ENCODE measurements at regions not wholly inside any gene's neighbourhood (a gene's known extent, or its start where the extent isn't known, plus 50 kb on each side); places are given as distances from the start of the nearest gene placed in this dataset.
"Not testable (repeated sequence)": the region's sequence is repeated elsewhere in the genome, so short reads cannot be mapped to it uniquely, and the experiment has no call there.

- Mint-ChIP-seq H3K9me3 (no peaks in the 10 kb centered on the region), H3K4me1 (peaks cover 15% of the 10 kb centered on the region), H3K4me3 (no peak overlapping the region), H3K36me3 (ENCODE audit: low read depth) (no peaks in the 10 kb centered on the region), H3K27me3 (peaks cover 12% of the 10 kb centered on the region), H3K27ac (no peak overlapping the region)
- ChIA-PET POLR2A (no interaction called here), CTCF (interaction anchor here (1.0 to 1.3 kb wide), 3 partner anchors 10 to 55 kb away, joined by 3 read pairs; no protein-coding TSS in a partner anchor)
- no peak for DNase-seq
Measured at GRCh38 chr18:63071701-63072141, 247.8 kb downstream of the BCL2 start.

GRCh38 chr18:63070767-63071502 is 248.6 kb downstream of the BCL2 start:
- DNase-seq: no peak
- ChIA-PET CTCF (interaction anchor here (1.0 to 1.3 kb wide), 2 partner anchors 10 to 54 kb away, joined by 3 read pairs; no protein-coding TSS in a partner anchor), POLR2A (no interaction called here)
- Mint-ChIP-seq H3K36me3 (ENCODE audit: low read depth) (no peaks in the 10 kb centered on the region), H3K27ac (no peak overlapping the region), H3K9me3 (no peaks in the 10 kb centered on the region), H3K27me3 (peaks cover 7% of the 10 kb centered on the region), H3K4me3 (no peak overlapping the region), H3K4me1 (peaks cover 15% of the 10 kb centered on the region)

GRCh38 chr18:63069496-63069895 is 250.1 kb downstream of the BCL2 start:
- Mint-ChIP-seq H3K9me3 (no peaks in the 10 kb centered on the region), H3K27ac (no peak overlapping the region), H3K4me1 (peaks cover 4% of the 10 kb centered on the region), H3K36me3 (ENCODE audit: low read depth) (no peaks in the 10 kb centered on the region), H3K4me3 (no peak overlapping the region), H3K27me3 (peaks cover 12% of the 10 kb centered on the region)
- CTCF ChIA-PET: interaction anchor here (0.8 kb wide), 1 partner anchor 44 kb away, joined by 3 read pairs; no protein-coding TSS in a partner anchor
- POLR2A ChIA-PET: no interaction called here
- DNase-seq: no peak

DNA sequence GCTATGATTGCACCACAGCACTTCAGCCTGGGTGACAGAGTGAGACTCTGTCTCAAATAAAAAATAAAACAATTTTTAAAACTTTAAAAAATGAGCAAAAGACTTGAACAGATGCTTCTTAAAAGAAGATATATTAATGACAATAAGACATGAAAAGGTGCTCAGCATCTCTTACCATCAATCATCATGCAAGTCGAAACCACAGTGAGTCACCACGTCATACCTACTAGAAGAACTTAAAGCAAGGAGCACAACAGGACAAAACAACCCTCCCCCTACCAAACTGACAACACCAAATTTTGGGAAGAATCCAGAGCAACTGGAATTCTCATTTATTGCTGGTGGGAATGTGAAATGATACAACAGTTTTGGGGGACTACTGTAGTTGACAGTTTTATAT is 251.6 kb downstream of the BCL2 start:
- no peaks in the 10 kb centered on the region for H3K36me3 Mint-ChIP-seq (ENCODE audit: low read depth)
- DNase-seq: no peak
- POLR2A ChIA-PET: no interaction called here

DNA sequence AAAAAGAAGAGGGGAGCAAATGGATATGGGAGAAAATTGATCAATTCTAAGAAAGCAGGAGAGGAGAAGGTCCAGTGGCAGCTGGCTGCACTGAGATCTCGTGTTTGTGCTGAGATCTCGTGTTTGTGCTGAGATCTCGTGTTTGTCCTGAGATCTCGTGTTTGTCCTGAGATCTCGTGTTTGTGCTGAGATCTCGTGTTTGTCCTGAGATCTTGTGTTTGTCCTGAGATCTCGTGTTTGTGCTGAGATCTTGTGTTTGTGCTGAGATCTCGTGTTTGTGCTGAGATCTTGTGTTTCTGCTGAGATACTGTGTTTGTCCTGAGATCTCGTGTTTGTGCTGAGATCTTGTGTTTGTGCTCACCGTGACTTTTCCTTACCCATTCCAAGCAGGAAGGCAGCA is 254.4 kb downstream of the BCL2 start:
- peaks cover 4% of the 10 kb centered on the region for H3K4me1 Mint-ChIP-seq
- ChIA-PET POLR2A (no interaction called here), CTCF (interaction anchor here (1.0 kb wide), 1 partner anchor 293 kb away, joined by 4 read pairs; no protein-coding TSS in a partner anchor)
- no peak overlapping the region for H3K27ac Mint-ChIP-seq
- no peaks in the 10 kb centered on the region for H3K36me3 Mint-ChIP-seq (ENCODE audit: low read depth)
- H3K9me3 Mint-ChIP-seq: no peaks in the 10 kb centered on the region
- peaks cover 13% of the 10 kb centered on the region for H3K27me3 Mint-ChIP-seq
- no peak for DNase-seq
- no peak overlapping the region for H3K4me3 Mint-ChIP-seq

More for the DNA sequence above, 251.6 kb downstream of the BCL2 start:
- CTCF ChIA-PET: no interaction called here
- Mint-ChIP-seq H3K27me3 (peaks cover 14% of the 10 kb centered on the region), H3K9me3 (no peaks in the 10 kb centered on the region), H3K4me1 (peaks cover 4% of the 10 kb centered on the region), H3K27ac (no peak overlapping the region), H3K4me3 (no peak overlapping the region)

GRCh38 chr18:63063171-63063570 is 256.4 kb downstream of the BCL2 start:
- Mint-ChIP-seq H3K27ac (no peak overlapping the region), H3K36me3 (ENCODE audit: low read depth) (no peaks in the 10 kb centered on the region), H3K27me3 (peaks cover 9% of the 10 kb centered on the region), H3K9me3 (no peaks in the 10 kb centered on the region), H3K4me1 (peaks cover 4% of the 10 kb centered on the region), H3K4me3 (no peak overlapping the region)
- ChIA-PET POLR2A (no interaction called here), CTCF (no interaction called here)
- DNase-seq: no peak

- H3K27ac Mint-ChIP-seq: no peak overlapping the region
- peaks cover 7% of the 10 kb centered on the region for H3K27me3 Mint-ChIP-seq
- no peak overlapping the region for H3K4me3 Mint-ChIP-seq
- no peaks in the 10 kb centered on the region for H3K9me3 Mint-ChIP-seq
- no peak for DNase-seq
- CTCF ChIA-PET: interaction anchor here (1.3 kb wide), 1 partner anchor 42 kb away, joined by 3 read pairs; no protein-coding TSS in a partner anchor
- no peaks in the 10 kb centered on the region for H3K4me1 Mint-ChIP-seq
- POLR2A ChIA-PET: no interaction called here
- no peaks in the 10 kb centered on the region for H3K36me3 Mint-ChIP-seq (ENCODE audit: low read depth)
Measured at GRCh38 chr18:63062246-63062645, 257.3 kb downstream of the BCL2 start.

GRCh38 chr18:63061303-63061702 is 258.3 kb downstream of the BCL2 start:
- Mint-ChIP-seq H3K9me3 (no peaks in the 10 kb centered on the region), H3K27me3 (peaks cover 7% of the 10 kb centered on the region), H3K27ac (no peak overlapping the region), H3K4me1 (no peaks in the 10 kb centered on the region), H3K36me3 (ENCODE audit: low read depth) (no peaks in the 10 kb centered on the region), H3K4me3 (no peak overlapping the region)
- CTCF ChIA-PET: no interaction called here
- DNase-seq: no peak
- POLR2A ChIA-PET: no interaction called here

GRCh38 chr18:63058521-63058920 is 261.0 kb downstream of the BCL2 start:
- Mint-ChIP-seq H3K27me3 (peaks cover 5% of the 10 kb centered on the region), H3K4me3 (no peak overlapping the region), H3K27ac (no peak overlapping the region), H3K9me3 (no peaks in the 10 kb centered on the region), H3K4me1 (peaks cover 6% of the 10 kb centered on the region), H3K36me3 (ENCODE audit: low read depth) (no peaks in the 10 kb centered on the region)
- ChIA-PET CTCF (interaction anchor here (0.6 to 1.0 kb wide), 3 partner anchors 13 to 97 kb away, joined by 3 read pairs; no protein-coding TSS in a partner anchor), POLR2A (no interaction called here)
- no peak for DNase-seq

GRCh38 chr18:63057707-63058106 is 261.9 kb downstream of the BCL2 start:
- Mint-ChIP-seq H3K36me3 (ENCODE audit: low read depth) (no peaks in the 10 kb centered on the region), H3K9me3 (no peaks in the 10 kb centered on the region), H3K27ac (no peak overlapping the region), H3K4me1 (peaks cover 6% of the 10 kb centered on the region), H3K4me3 (no peak overlapping the region), H3K27me3 (peaks cover 4% of the 10 kb centered on the region)
- ChIA-PET POLR2A (no interaction called here), CTCF (interaction anchor here (0.8 kb wide), 1 partner anchor 35 kb away, joined by 3 read pairs; no protein-coding TSS in a partner anchor)
- DNase-seq: no peak

DNA sequence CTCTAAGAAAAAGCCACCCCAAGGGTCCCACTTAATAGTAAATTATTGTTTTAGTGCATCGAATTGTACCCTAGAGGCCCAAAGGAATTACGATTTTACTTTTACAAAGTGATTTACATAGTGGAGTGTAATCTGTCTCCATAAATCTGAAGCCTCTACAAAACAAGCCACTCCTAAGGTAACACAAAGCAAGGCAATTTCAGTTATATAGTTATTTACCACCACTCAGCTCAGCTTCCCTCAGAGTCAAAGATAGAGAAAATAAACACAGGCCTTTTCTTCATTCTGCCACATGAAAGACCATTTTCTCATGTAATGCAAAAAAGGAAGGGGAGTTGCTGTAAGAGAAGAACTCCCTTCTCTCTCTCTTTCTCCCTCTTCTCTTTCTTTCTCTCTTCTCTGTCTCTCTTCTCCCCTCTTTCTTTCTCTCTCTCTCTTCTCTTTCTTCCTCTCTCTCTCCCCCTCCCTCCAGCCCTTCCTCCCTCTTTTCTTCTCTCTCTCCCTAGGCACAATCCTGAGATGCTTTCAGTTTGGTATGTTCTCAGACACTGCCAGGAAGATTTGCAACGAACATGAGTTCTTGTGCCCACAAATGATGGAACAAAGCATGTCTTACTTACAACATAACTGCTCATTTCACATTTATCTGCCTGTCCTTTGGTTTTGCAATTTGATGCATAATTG is 264.5 kb downstream of the BCL2 start:
- no peak overlapping the region for H3K27ac Mint-ChIP-seq
- H3K4me3 Mint-ChIP-seq: no peak overlapping the region
- peaks cover 19% of the 10 kb centered on the region for H3K4me1 Mint-ChIP-seq
- no peaks in the 10 kb centered on the region for H3K36me3 Mint-ChIP-seq (ENCODE audit: low read depth)
- no peak for DNase-seq
- no peaks in the 10 kb centered on the region for H3K9me3 Mint-ChIP-seq
- peaks cover 4% of the 10 kb centered on the region for H3K27me3 Mint-ChIP-seq
- CTCF ChIA-PET: no interaction called here
- POLR2A ChIA-PET: no interaction called here

- ChIA-PET POLR2A (no interaction called here), CTCF (interaction anchor here (0.6 kb wide), 1 partner anchor 457 kb away, joined by 3 read pairs; no protein-coding TSS in a partner anchor)
- H3K9me3 Mint-ChIP-seq: no peaks in the 10 kb centered on the region
- H3K27ac Mint-ChIP-seq: no peak overlapping the region
- DNase-seq: no peak
- H3K4me3 Mint-ChIP-seq: no peak overlapping the region
- H3K36me3 Mint-ChIP-seq (ENCODE audit: low read depth): no peaks in the 10 kb centered on the region
- peaks cover 9% of the 10 kb centered on the region for H3K27me3 Mint-ChIP-seq
- H3K4me1 Mint-ChIP-seq: peaks cover 23% of the 10 kb centered on the region
Measured at GRCh38 chr18:63051928-63052327, 267.6 kb downstream of the BCL2 start.

GRCh38 chr18:63050667-63051395 is 268.7 kb downstream of the BCL2 start:
- H3K9me3 Mint-ChIP-seq; DNase-seq; H3K4me3 Mint-ChIP-seq; H3K36me3 Mint-ChIP-seq (ENCODE audit: low read depth); H3K27ac Mint-ChIP-seq; POLR2A ChIA-PET: not testable (repeated sequence)
- H3K27me3 Mint-ChIP-seq: peaks cover 10% of the 10 kb centered on the region
- CTCF ChIA-PET: interaction anchor here (0.9 kb wide), 1 partner anchor 34 kb away, joined by 3 read pairs; no protein-coding TSS in a partner anchor
- peaks cover 23% of the 10 kb centered on the region for H3K4me1 Mint-ChIP-seq
